Mesodermal cell (in vitro differentiated cells): ENCODE measurements at regions not wholly inside any gene's neighbourhood (a gene's known extent, or its start where the extent isn't known, plus 50 kb on each side); places are given as distances from the start of the nearest gene placed in this dataset.
"Not testable (repeated sequence)": the region's sequence is repeated elsewhere in the genome, so short reads cannot be mapped to it uniquely, and the experiment has no call there.

Source experiments
- H3K27ac ChIP-seq: 2 replicates; pipeline ENCODE4 v1.7.0; 2013; ENCODE audit warnings: mild to moderate bottlenecking, low read depth, low read length, moderate library complexity; ENCODE audit not compliant: severe bottlenecking
- H3K36me3 ChIP-seq: 2 replicates; pipeline ENCODE4 v1.7.1; 2013; ENCODE audit warnings: mild to moderate bottlenecking, low read length, moderate library complexity; ENCODE audit not compliant: control insufficient read depth, insufficient read depth
- H3K4me1 ChIP-seq: one replicate; pipeline ENCODE4 v1.7.1; 2013; ENCODE audit warnings: mild to moderate bottlenecking, low read length; ENCODE audit not compliant: insufficient read depth, control insufficient read depth, poor library complexity, severe bottlenecking
- H3K4me3 ChIP-seq: 2 replicates; pipeline ENCODE4 v1.7.0; 2013; ENCODE audit warnings: low read length, control low read depth, mild to moderate bottlenecking; ENCODE audit not compliant: insufficient read depth, poor library complexity, severe bottlenecking; ENCODE audit errors: extremely low read depth
- H3K9me3 ChIP-seq: 2 replicates; pipeline ENCODE4 v1.7.1; 2013; ENCODE audit warnings: mild to moderate bottlenecking, low read length, moderate library complexity; ENCODE audit not compliant: control insufficient read depth
- WGBS, 2 experiments: methylation state at CpG; one replicate each; pipeline ENCODE4 v1.1.5; 2013; ENCODE audit warnings: missing lambda C conversion rate in 2 of 2; ENCODE audit not compliant: insufficient coverage in 2 of 2; 5-methylcytosine and 5-hydroxymethylcytosine counted together

DNA sequence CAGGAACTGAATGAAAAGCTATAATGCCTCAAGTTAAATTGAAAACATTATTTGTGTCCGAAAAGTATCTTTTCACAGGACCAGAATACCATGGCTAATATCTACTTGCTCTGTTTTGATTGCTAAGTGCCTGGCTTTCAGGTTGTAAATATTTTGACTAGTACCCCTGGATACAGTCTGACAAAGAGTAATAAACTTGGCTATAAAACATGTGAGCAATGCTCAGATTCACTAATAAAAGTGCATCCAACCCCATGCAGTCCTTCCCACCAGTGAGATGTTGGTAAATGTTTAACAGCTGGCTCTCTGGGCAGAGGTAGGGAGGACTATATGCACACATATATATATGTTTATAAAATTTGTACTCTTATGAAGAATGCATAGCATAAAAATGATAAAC, 281.8 kb upstream of the TGFBR2 start:
- H3K4me3 ChIP-seq, result no peak overlapping the region
- no peaks in the 10 kb centered on the region for H3K36me3 ChIP-seq
- no peaks in the 10 kb centered on the region for H3K4me1 ChIP-seq
- no peak overlapping the region for H3K27ac ChIP-seq
- WGBS, 2 experiments, result 80 to 100% methylated on average over 1 of the region's 1 CpG
- H3K9me3 ChIP-seq, result no peaks in the 10 kb centered on the region

DNA sequence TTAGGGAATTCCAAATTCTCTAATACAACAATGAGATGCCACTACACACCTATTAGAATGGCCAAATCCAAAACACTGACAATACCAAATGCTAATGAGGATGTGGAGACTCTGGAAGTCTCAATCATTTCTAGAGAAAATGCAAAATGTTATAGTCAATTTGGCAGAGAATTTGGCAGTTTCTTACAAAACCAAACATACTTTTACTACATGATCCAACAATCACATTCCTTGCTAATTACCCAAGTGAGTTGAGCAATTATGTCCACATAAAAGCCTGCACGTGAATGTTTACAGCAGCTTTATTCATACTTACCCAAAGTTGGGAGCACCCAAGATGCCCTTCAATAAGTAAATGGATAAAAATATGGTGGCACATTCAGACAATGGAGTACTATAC, 278.4 kb upstream of the TGFBR2 start:
- not testable (repeated sequence) for H3K9me3 ChIP-seq, H3K4me1 ChIP-seq, H3K27ac ChIP-seq, H3K4me3 ChIP-seq, H3K36me3 ChIP-seq
- no CpG with 5 or more reads among the region's 1 CpG for WGBS, 2 experiments

DNA sequence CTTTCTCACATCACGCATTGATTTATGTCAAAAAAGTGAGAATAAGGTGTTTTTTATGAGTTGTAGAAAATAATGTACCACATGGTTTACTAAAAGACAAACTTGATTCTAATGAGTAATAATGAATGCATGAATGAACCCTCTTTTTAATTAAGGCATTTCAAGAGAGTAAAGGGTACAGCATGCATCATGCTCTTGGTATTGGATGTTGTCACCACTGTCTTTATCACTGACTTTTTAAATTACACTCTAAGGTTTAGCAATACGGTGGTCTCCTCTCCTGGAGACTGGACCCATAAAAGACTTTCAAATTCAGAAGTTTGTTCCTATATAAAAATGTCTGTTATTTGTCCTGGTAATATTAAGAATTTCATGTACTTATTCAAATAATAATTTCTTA, 277.5 kb upstream of the TGFBR2 start:
- no CpG with 5 or more reads among the region's 2 CpGs for WGBS, 2 experiments

GRCh38 chr3:30331519-30331918, 274.9 kb upstream of the TGFBR2 start:
- Histone ChIP-seq H3K4me1 (no peaks in the 10 kb centered on the region), H3K4me3 (no peak overlapping the region), H3K27ac (no peak overlapping the region), H3K36me3 (no peaks in the 10 kb centered on the region), H3K9me3 (no peaks in the 10 kb centered on the region)
- WGBS, 2 experiments, result 80 to 100% methylated on average over 1 of the region's 2 CpGs

More for the DNA sequence above, 277.5 kb upstream of the TGFBR2 start:
- not testable (repeated sequence) for H3K4me1 ChIP-seq, H3K4me3 ChIP-seq, H3K9me3 ChIP-seq, H3K36me3 ChIP-seq, H3K27ac ChIP-seq

GRCh38 chr3:30332196-30333021, 274.0 kb upstream of the TGFBR2 start:
- Histone ChIP-seq H3K36me3 (no peaks in the 10 kb centered on the region), H3K27ac (no peak overlapping the region), H3K4me1 (no peaks in the 10 kb centered on the region), H3K4me3 (no peak overlapping the region), H3K9me3 (no peaks in the 10 kb centered on the region)
- 76 to 82% methylated on average over 6 to 7 of the region's 10 CpGs for WGBS, 2 experiments

DNA sequence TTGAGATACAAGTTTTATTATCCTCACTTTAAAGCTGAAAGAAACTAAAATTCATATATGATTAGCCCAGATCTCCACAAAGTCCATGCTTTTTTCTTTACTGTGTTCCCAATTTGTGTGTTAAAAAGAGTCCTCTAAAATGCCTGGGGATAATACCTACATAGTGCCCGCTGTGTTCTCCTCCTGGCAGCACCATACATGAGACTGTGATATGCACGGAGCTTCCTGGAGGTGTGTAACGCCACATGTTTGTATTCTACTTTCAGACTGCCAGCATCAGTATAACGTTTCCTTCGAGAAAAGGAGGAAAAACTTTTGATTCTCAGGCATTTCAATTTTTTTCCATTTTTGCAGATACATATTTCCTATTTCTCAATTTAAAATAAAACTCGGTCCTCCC, 273.3 kb upstream of the TGFBR2 start:
- Histone ChIP-seq H3K4me1 (no peaks in the 10 kb centered on the region), H3K27ac (no peak overlapping the region), H3K36me3 (no peaks in the 10 kb centered on the region), H3K9me3 (no peaks in the 10 kb centered on the region), H3K4me3 (no peak overlapping the region)
- 94 to 100% methylated on average over 5 of the region's 6 CpGs for WGBS, 2 experiments

DNA sequence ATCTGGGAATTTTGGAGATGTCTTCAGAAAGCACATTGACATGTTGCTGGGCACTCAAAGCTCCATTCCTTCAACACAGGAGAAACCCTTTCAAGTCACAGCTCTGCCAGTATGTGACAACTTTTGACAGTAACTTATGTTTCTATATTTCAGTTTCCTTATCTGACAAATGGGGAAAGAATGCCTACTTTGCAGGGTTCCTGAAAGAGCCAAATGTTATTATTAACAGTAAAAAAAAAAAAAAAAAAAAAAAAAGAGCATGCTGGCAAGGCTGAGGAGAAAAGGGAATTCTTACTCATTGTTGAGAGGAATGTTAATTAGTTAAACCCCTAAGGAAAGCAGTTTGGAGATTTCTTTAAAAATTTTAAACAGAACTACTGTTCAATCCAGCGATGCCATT, 272.5 kb upstream of the TGFBR2 start:
- Histone ChIP-seq H3K4me3 (no peak overlapping the region), H3K9me3 (no peaks in the 10 kb centered on the region), H3K36me3 (no peaks in the 10 kb centered on the region), H3K4me1 (no peaks in the 10 kb centered on the region), H3K27ac (no peak overlapping the region)
- no CpG with 5 or more reads among the region's 1 CpG for WGBS, 2 experiments

- Histone ChIP-seq H3K36me3 (no peaks in the 10 kb centered on the region), H3K27ac (no peak overlapping the region), H3K4me1 (peaks cover 15% of the 10 kb centered on the region), H3K9me3 (no peaks in the 10 kb centered on the region), H3K4me3 (no peak overlapping the region)
- WGBS, 2 experiments, result 70 to 82% methylated on average over 2 of the region's 2 CpGs
These were observed 265.9 kb upstream of the TGFBR2 start for GRCh38 chr3:30340500-30340899.

- 100% methylated on average over 1 of the region's 2 CpGs; no CpG with 5 or more reads in 1 of the 2 experiments for WGBS, 2 experiments
- H3K27ac ChIP-seq, result no peak overlapping the region
- H3K4me1 ChIP-seq, result peaks cover 21% of the 10 kb centered on the region
- no peaks in the 10 kb centered on the region for H3K36me3 ChIP-seq
- H3K9me3 ChIP-seq, result no peaks in the 10 kb centered on the region
- H3K4me3 ChIP-seq, result no peak overlapping the region
These were observed 265.3 kb upstream of the TGFBR2 start for GRCh38 chr3:30341079-30341478.

- no peak overlapping the region for H3K4me3 ChIP-seq
- no peaks in the 10 kb centered on the region for H3K36me3 ChIP-seq
- H3K27ac ChIP-seq, result no peak overlapping the region
- peaks cover 28% of the 10 kb centered on the region for H3K4me1 ChIP-seq
- no peaks in the 10 kb centered on the region for H3K9me3 ChIP-seq
- WGBS, 2 experiments, result no CpG with 5 or more reads among the region's 1 CpG
These were observed 264.6 kb upstream of the TGFBR2 start for GRCh38 chr3:30341851-30342250.

GRCh38 chr3:30342318-30343060, 263.9 kb upstream of the TGFBR2 start:
- Histone ChIP-seq H3K27ac (peak overlapping the region; percentile 11), H3K9me3 (no peaks in the 10 kb centered on the region), H3K4me1 (peaks cover 33% of the 10 kb centered on the region), H3K4me3 (no peak overlapping the region), H3K36me3 (no peaks in the 10 kb centered on the region)
- 40 to 75% methylated on average over 1 to 2 of the region's 6 CpGs for WGBS, 2 experiments
